Natural killer cell (primary cell): ENCODE measurements at regions not wholly inside any gene's neighbourhood (a gene's known extent, or its start where the extent isn't known, plus 50 kb on each side); places are given as distances from the start of the nearest gene placed in this dataset.

Experiments used
- ATAC-seq, 3 donors: fragments of 150-1000 bp in 2 of 3; fragments of 200-7000 bp in 1 of 3; cut with Tn5 transposase; 1 replicate in 1 of 3; 2 replicates in 2 of 3; pipeline ENCODE4 v1.10.0; 2021; ENCODE audit warnings: mild to moderate bottlenecking in 2 of 3, moderate library complexity in 2 of 3
- DNase-seq, 2 donors: peaks; one replicate each; pipeline versions ENCODE4 v3.0.0 to v3.0.0-alpha.2; 2013 to 2021; ENCODE audit warnings: mixed read lengths in 1 of 2
- H3K27ac ChIP-seq: one replicate; pipeline ENCODE4 v1.5.1; 2013; ENCODE audit warnings: mild to moderate bottlenecking, low read length
- H3K27me3 ChIP-seq: one replicate; pipeline ENCODE4 v1.6.1; 2013; ENCODE audit warnings: low read length; ENCODE audit not compliant: control insufficient read depth, insufficient read depth
- H3K36me3 ChIP-seq: one replicate; pipeline ENCODE4 v1.6.1; 2013; ENCODE audit warnings: low read length; ENCODE audit not compliant: control insufficient read depth, insufficient read depth
- H3K4me1 ChIP-seq: one replicate; pipeline ENCODE4 v1.6.1; 2013; ENCODE audit warnings: low read length; ENCODE audit not compliant: control insufficient read depth, insufficient read depth
- H3K4me3 ChIP-seq: one replicate; pipeline ENCODE4 v1.5.1; 2013; ENCODE audit warnings: low read length
- H3K9me3 ChIP-seq: one replicate; pipeline ENCODE4 v1.6.1; 2013; ENCODE audit warnings: low read length; ENCODE audit not compliant: control insufficient read depth, insufficient read depth
- H3K27ac Mint-ChIP-seq, 2 donors: one replicate each; pipeline ENCODE4 v1.8.0; 2022; ENCODE audit warnings: mild to moderate bottlenecking in 2 of 2, mixed read lengths in 2 of 2, moderate library complexity in 1 of 2
- H3K27me3 Mint-ChIP-seq, 2 donors: one replicate each; pipeline ENCODE4 v1.8.0; 2022; ENCODE audit warnings: low read depth in 2 of 2, mixed read lengths in 2 of 2
- H3K36me3 Mint-ChIP-seq: one replicate; pipeline ENCODE4 v1.8.0; 2022; ENCODE audit warnings: mixed read lengths
- H3K4me1 Mint-ChIP-seq, 2 donors: one replicate each; pipeline ENCODE4 v1.8.0; 2022; ENCODE audit warnings: mixed read lengths in 2 of 2
- H3K4me3 Mint-ChIP-seq: one replicate; pipeline ENCODE4 v1.8.0; 2022; ENCODE audit warnings: mild to moderate bottlenecking, moderate library complexity, mixed read lengths
- H3K9me3 Mint-ChIP-seq, 2 donors: one replicate each; pipeline ENCODE4 v1.8.0; 2022; ENCODE audit warnings: mixed read lengths in 2 of 2
- WGBS: methylation state at CpG from one replicate; pipeline ENCODE4 v1.1.7; 2013; ENCODE audit warnings: missing lambda C conversion rate; ENCODE audit not compliant: insufficient coverage; 5-methylcytosine and 5-hydroxymethylcytosine counted together
- intact Hi-C: fragments of 100-400 bp; cut with micrococcal nuclease; formaldehyde crosslinking; loops from one replicate; pipeline ENCODE4 v1.14.2; 2022
- TF ChIP-seq, protein P1 (sequence below): fragments of 200-600 bp; IDR thresholded peaks from one replicate; pipeline ENCODE4 v1.8.0; 2022; ENCODE audit warnings: antibody characterized with exemption

DNA sequence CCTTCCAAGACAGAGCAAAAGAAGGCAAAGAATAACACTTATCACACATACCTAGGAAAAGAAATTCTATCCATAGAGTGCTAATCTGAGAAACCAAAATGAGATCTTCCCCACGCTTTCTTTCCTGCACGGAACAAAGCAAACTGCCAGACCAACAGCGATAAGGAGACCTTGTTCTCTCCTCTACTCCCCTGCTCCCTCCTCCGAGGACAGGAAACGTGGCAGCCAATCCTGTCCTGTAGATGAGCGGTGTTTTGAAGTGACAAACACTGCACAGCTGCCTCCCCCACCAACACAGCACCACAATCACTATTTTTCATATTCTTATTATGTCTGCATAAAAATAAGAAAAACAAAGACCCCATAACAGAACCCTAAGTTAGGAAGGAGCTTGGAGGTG lies 113.9 kb upstream of the IRS2 start:
- Mint-ChIP-seq H3K4me3 (no peak overlapping the region), H3K9me3 (no peaks in the 10 kb centered on the region), H3K36me3 (no peaks in the 10 kb centered on the region), H3K27ac (no peak overlapping the region), H3K27me3 (peaks cover 8 to 33% of the 10 kb centered on the region in 2 donors), H3K4me1 (no peaks in the 10 kb centered on the region)
- 29% methylated on average over 6 of the region's 6 CpGs for WGBS
- Histone ChIP-seq H3K36me3 (no peaks in the 10 kb centered on the region), H3K4me1 (no peaks in the 10 kb centered on the region), H3K4me3 (no peak overlapping the region), H3K27me3 (no peaks in the 10 kb centered on the region), H3K9me3 (no peaks in the 10 kb centered on the region), H3K27ac (no peak overlapping the region)
- TF ChIP-seq, protein P1, sequence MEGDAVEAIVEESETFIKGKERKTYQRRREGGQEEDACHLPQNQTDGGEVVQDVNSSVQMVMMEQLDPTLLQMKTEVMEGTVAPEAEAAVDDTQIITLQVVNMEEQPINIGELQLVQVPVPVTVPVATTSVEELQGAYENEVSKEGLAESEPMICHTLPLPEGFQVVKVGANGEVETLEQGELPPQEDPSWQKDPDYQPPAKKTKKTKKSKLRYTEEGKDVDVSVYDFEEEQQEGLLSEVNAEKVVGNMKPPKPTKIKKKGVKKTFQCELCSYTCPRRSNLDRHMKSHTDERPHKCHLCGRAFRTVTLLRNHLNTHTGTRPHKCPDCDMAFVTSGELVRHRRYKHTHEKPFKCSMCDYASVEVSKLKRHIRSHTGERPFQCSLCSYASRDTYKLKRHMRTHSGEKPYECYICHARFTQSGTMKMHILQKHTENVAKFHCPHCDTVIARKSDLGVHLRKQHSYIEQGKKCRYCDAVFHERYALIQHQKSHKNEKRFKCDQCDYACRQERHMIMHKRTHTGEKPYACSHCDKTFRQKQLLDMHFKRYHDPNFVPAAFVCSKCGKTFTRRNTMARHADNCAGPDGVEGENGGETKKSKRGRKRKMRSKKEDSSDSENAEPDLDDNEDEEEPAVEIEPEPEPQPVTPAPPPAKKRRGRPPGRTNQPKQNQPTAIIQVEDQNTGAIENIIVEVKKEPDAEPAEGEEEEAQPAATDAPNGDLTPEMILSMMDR = no peak
- ATAC-seq = no peak
- intact Hi-C loops = no loop called here
- no peak for DNase-seq

GRCh38 chr13:109899748-109900147 lies 113.4 kb upstream of the IRS2 start:
- no peak overlapping the region for H3K27ac Mint-ChIP-seq
- TF ChIP-seq, protein P1 = no peak
- peaks cover 8 to 33% of the 10 kb centered on the region in 2 donors for H3K27me3 Mint-ChIP-seq
- Histone ChIP-seq H3K4me3 (no peak overlapping the region), H3K9me3 (no peaks in the 10 kb centered on the region), H3K27me3 (no peaks in the 10 kb centered on the region), H3K4me1 (no peaks in the 10 kb centered on the region), H3K36me3 (no peaks in the 10 kb centered on the region), H3K27ac (no peak overlapping the region)
- no peaks in the 10 kb centered on the region for H3K36me3 Mint-ChIP-seq
- no peak overlapping the region for H3K4me3 Mint-ChIP-seq
- no peak for DNase-seq
- intact Hi-C loops = no loop called here
- WGBS = 76% methylated on average over 3 of the region's 3 CpGs
- no peaks in the 10 kb centered on the region for H3K4me1 Mint-ChIP-seq
- ATAC-seq = no peak
- H3K9me3 Mint-ChIP-seq = no peaks in the 10 kb centered on the region

GRCh38 chr13:109899316-109899715 lies 112.9 kb upstream of the IRS2 start:
- Histone ChIP-seq H3K36me3 (no peaks in the 10 kb centered on the region), H3K9me3 (no peaks in the 10 kb centered on the region), H3K4me1 (no peaks in the 10 kb centered on the region), H3K27ac (no peak overlapping the region), H3K4me3 (no peak overlapping the region), H3K27me3 (no peaks in the 10 kb centered on the region)
- Mint-ChIP-seq H3K36me3 (no peaks in the 10 kb centered on the region), H3K9me3 (no peaks in the 10 kb centered on the region), H3K27ac (no peak overlapping the region), H3K4me1 (no peaks in the 10 kb centered on the region), H3K4me3 (no peak overlapping the region), H3K27me3 (peaks cover 8 to 33% of the 10 kb centered on the region in 2 donors)
- 97% methylated on average over 3 of the region's 3 CpGs for WGBS
- TF ChIP-seq, protein P1 = no peak
- DNase-seq (no peak), ATAC-seq (no peak)
- intact Hi-C loops = no loop called here

- H3K9me3 ChIP-seq = no peaks in the 10 kb centered on the region
- no peak overlapping the region for H3K27ac ChIP-seq
- H3K27ac Mint-ChIP-seq = no peak overlapping the region
- H3K27me3 Mint-ChIP-seq = peaks cover 6 to 33% of the 10 kb centered on the region in 2 donors
- H3K36me3 Mint-ChIP-seq = no peaks in the 10 kb centered on the region
- TF ChIP-seq, protein P1 = no peak
- H3K27me3 ChIP-seq = no peaks in the 10 kb centered on the region
- no peak overlapping the region for H3K4me3 ChIP-seq
- DNase-seq (no peak), ATAC-seq (no peak)
- no peaks in the 10 kb centered on the region for H3K9me3 Mint-ChIP-seq
- H3K36me3 ChIP-seq = no peaks in the 10 kb centered on the region
- no peak overlapping the region for H3K4me3 Mint-ChIP-seq
- no peaks in the 10 kb centered on the region for H3K4me1 ChIP-seq
- 90% methylated on average over 3 of the region's 5 CpGs for WGBS
- H3K4me1 Mint-ChIP-seq = no peaks in the 10 kb centered on the region
- intact Hi-C loops = no loop called here
These were observed 111.7 kb upstream of the IRS2 start for GRCh38 chr13:109897988-109898624.
